ENCODE measurements at regions not wholly inside any gene's neighbourhood (a gene's known extent, or its start where the extent isn't known, plus 50 kb on each side); places are given as distances from the start of the nearest gene placed in this dataset.
A peak's percentile ranks its signal among the peaks of the same experiment; 100 is the strongest.

- in situ Hi-C loops (cut with MboI; ENCODE audit: low pct_ligation_motif_present in 1 of 4, low pct_unique_long_range_greater_than_20kb in 1 of 4, low sequenced_read_pairs in 3 of 4): no loop called here
- no peaks in the 10 kb centered on the region for H3K9me3 ChIP-seq
- H3K36me3 ChIP-seq: no peaks in the 10 kb centered on the region
- peak in 2 of 3 donors; percentile 26 to 31 for TF ChIP-seq POLR2AphosphoS5 (IDR thresholded peaks at IDR 0.05)
- no peak for TF ChIP-seq CTCF (IDR thresholded peaks at IDR 0.05)
- peak overlapping the region; percentile 47 to 75 (median 60) for H3K27ac ChIP-seq
- intact Hi-C loops (cut with DNase I; ENCODE audit: low total_unique reads): no loop called here
- peaks cover 10 to 19% (median 13%) of the 10 kb centered on the region in 4 donors for H3K4me1 ChIP-seq
- no peaks in the 10 kb centered on the region for H3K27me3 ChIP-seq
- peak; percentile 12 for DNase-seq
- H3K4me3 ChIP-seq: no peak overlapping the region
- WGBS, 2 donors (ENCODE audit: low coverage in 1 of 2): 22 to 50% methylated on average over 2 to 3 of the region's 3 CpGs
These were observed 222.3 kb upstream of the THBS1 start for GRCh38 chr15:39358441-39359041.

GRCh38 chr15:39359771-39360170, 221.1 kb upstream of the THBS1 start:
- Histone ChIP-seq H3K9me3 (no peaks in the 10 kb centered on the region), H3K27ac (peak overlapping the region in 1 of 4 donors; percentile 75), H3K36me3 (no peaks in the 10 kb centered on the region), H3K27me3 (no peaks in the 10 kb centered on the region), H3K4me1 (peaks cover 10 to 19% (median 13%) of the 10 kb centered on the region in 4 donors), H3K4me3 (no peak overlapping the region)
- intact Hi-C loops (cut with DNase I; ENCODE audit: low total_unique reads): no loop called here
- no peak for TF ChIP-seq POLR2AphosphoS5 (IDR thresholded peaks at IDR 0.05)
- no peak for DNase-seq
- in situ Hi-C loops (cut with MboI; ENCODE audit: low pct_ligation_motif_present in 1 of 4, low pct_unique_long_range_greater_than_20kb in 1 of 4, low sequenced_read_pairs in 3 of 4): no loop called here
- 82 to 88% methylated on average over 2 to 3 of the region's 3 CpGs for WGBS, 2 donors (ENCODE audit: low coverage in 1 of 2)

GRCh38 chr15:39360452-39360851, 220.4 kb upstream of the THBS1 start:
- Histone ChIP-seq H3K36me3 (no peaks in the 10 kb centered on the region), H3K4me3 (no peak overlapping the region), H3K4me1 (peaks cover 10 to 19% (median 13%) of the 10 kb centered on the region in 4 donors), H3K27me3 (no peaks in the 10 kb centered on the region), H3K27ac (no peak overlapping the region), H3K9me3 (no peaks in the 10 kb centered on the region)
- no peak for DNase-seq
- intact Hi-C loops (cut with DNase I; ENCODE audit: low total_unique reads) (no loop called here), in situ Hi-C loops (cut with MboI; ENCODE audit: low pct_ligation_motif_present in 1 of 4, low pct_unique_long_range_greater_than_20kb in 1 of 4, low sequenced_read_pairs in 3 of 4) (no loop called here)
- 63 to 100% methylated on average over 1 to 2 of the region's 2 CpGs for WGBS, 2 donors (ENCODE audit: low coverage in 1 of 2)
- TF ChIP-seq POLR2A (IDR thresholded peaks at IDR 0.05) (no peak), POLR2AphosphoS5 (IDR thresholded peaks at IDR 0.05) (no peak), EP300 (IDR thresholded peaks at IDR 0.05; ENCODE audit: low read depth) (no peak), CTCF (IDR thresholded peaks at IDR 0.05) (no peak)

- H3K4me1 ChIP-seq: peaks cover 10 to 19% (median 13%) of the 10 kb centered on the region in 4 donors
- TF ChIP-seq CTCF (IDR thresholded peaks at IDR 0.05) (no peak), EP300 (IDR thresholded peaks at IDR 0.05; ENCODE audit: low read depth) (no peak), POLR2A (IDR thresholded peaks at IDR 0.05) (no peak), POLR2AphosphoS5 (IDR thresholded peaks at IDR 0.05) (no peak)
- no peak overlapping the region for H3K4me3 ChIP-seq
- no peak overlapping the region for H3K27ac ChIP-seq
- in situ Hi-C loops (cut with MboI; ENCODE audit: low pct_ligation_motif_present in 1 of 4, low pct_unique_long_range_greater_than_20kb in 1 of 4, low sequenced_read_pairs in 3 of 4): no loop called here
- WGBS, 2 donors (ENCODE audit: low coverage in 1 of 2): 89 to 93% methylated on average over 3 of the region's 3 CpGs
- no peaks in the 10 kb centered on the region for H3K27me3 ChIP-seq
- no peak for DNase-seq
- H3K36me3 ChIP-seq: no peaks in the 10 kb centered on the region
- intact Hi-C loops (cut with DNase I; ENCODE audit: low total_unique reads): no loop called here
- no peaks in the 10 kb centered on the region for H3K9me3 ChIP-seq
These were observed 219.4 kb upstream of the THBS1 start for GRCh38 chr15:39361497-39361896.

Data from transverse colon (tissue), 4 donors.